HepG2 (cell line): ENCODE measurements at regions not wholly inside any gene's neighbourhood (a gene's known extent, or its start where the extent isn't known, plus 50 kb on each side); places are given as distances from the start of the nearest gene placed in this dataset.

Experiments
- CEBPB ChIP-seq: IDR thresholded peaks from 2 replicates; pipeline ENCODE4 v1.6.1; 2011; ENCODE audit warnings: low read depth, low read length, improper control_type of control experiment, borderline replicate concordance
- NFRKB ChIP-seq: fragments of 450-650 bp; IDR thresholded peaks from 2 replicates; pipeline ENCODE4 v1.6.1; 2017

- TF ChIP-seq NFRKB (no peak), CEBPB (no peak)
These were observed 202.9 kb upstream of the FGGY start for GRCh38 chr1:59094001-59094400.
